Neural progenitor cell (in vitro differentiated cells): ENCODE measurements at regions not wholly inside any gene's neighbourhood (a gene's known extent, or its start where the extent isn't known, plus 50 kb on each side); places are given as distances from the start of the nearest gene placed in this dataset.

ENCODE experiments used
- EZH2phosphoT487 ChIP-seq: fragments of 200-600 bp; sonication (generic); IDR thresholded peaks from 2 replicates; pipeline ENCODE4 v1.6.1; 2017; ENCODE audit warnings: antibody characterized with exemption
- TF ChIP-seq, protein P1 (sequence below): fragments of 200-600 bp; sonication (generic); IDR thresholded peaks from 2 replicates; pipeline ENCODE4 v1.5.1; 2017; ENCODE audit warnings: antibody characterized with exemption, mild to moderate bottlenecking

DNA sequence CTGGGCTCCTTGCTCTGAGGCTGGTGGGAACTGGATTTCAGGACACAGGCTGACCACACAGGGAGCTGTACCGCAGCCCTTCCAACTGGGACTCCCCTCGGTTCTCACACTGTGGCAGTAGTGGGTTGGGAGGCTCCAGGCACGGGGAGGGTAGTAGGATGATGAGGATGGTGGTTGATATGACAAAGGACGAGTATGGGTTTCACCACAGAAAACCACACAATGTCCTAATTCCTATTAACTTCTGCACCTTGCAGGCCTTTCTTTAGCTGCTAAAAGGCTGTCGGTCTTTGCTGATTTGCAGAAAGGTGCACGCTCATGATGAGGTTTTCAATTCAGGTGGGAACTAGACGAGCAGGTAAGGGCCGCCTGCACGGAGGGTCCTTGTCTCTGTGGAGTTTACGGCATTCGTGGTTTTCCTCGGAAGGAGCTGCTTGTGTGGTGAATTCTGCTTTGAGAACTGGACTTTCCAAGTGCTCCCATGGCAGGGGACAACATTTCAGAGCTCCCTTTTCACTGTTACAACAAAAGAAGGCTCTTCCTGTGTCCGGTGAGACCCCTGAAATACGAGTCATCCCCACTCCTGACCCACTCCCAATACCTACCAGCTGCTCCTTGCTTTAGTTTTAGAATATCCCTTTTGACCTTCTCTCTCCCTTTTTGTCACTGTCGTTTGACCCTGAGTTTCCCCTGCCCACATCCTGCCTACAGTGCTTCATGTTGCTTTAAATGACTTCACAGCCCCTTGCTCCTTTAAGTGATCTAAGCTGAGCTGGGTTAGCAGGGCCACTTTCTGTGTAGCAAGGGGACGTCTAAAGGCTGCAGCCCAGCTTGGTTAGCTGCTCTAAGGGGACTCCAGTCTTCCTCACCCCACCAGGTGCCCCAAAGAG lies 125.1 kb downstream of the MRPS6 start:
- TF ChIP-seq, protein P1, sequence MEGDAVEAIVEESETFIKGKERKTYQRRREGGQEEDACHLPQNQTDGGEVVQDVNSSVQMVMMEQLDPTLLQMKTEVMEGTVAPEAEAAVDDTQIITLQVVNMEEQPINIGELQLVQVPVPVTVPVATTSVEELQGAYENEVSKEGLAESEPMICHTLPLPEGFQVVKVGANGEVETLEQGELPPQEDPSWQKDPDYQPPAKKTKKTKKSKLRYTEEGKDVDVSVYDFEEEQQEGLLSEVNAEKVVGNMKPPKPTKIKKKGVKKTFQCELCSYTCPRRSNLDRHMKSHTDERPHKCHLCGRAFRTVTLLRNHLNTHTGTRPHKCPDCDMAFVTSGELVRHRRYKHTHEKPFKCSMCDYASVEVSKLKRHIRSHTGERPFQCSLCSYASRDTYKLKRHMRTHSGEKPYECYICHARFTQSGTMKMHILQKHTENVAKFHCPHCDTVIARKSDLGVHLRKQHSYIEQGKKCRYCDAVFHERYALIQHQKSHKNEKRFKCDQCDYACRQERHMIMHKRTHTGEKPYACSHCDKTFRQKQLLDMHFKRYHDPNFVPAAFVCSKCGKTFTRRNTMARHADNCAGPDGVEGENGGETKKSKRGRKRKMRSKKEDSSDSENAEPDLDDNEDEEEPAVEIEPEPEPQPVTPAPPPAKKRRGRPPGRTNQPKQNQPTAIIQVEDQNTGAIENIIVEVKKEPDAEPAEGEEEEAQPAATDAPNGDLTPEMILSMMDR = no peak
- TF ChIP-seq EZH2phosphoT487 = no peak
